A673 (cell line): ENCODE measurements at regions not wholly inside any gene's neighbourhood (a gene's known extent, or its start where the extent isn't known, plus 50 kb on each side); places are given as distances from the start of the nearest gene placed in this dataset.

ENCODE experiments used
- BruUV-seq: library from RNA; stranded (reverse); fragments of 400-500 nt; replicated peaks from 2 replicates; lab custom pipeline; 2021; lab: Mats Ljungman, UMichigan
- CTCF ChIA-PET: fragments of 300-600 bp; sonication (Branson Sonifier 250); formaldehyde crosslinking; loops from one replicate; lab custom pipeline; 2022; ENCODE audit warnings: antibody characterized with exemption; lab: Charles Lee
- POLR2A ChIA-PET: fragments of 300-600 bp; sonication (Branson Sonifier 250); formaldehyde crosslinking; loops from one replicate; lab custom pipeline; 2022; ENCODE audit warnings: antibody characterized with exemption; ENCODE audit not compliant: low non-redundant PET; lab: Charles Lee
- DNase-seq: peaks from one replicate; pipeline ENCODE4 v3.0.0-alpha.2; 2015; ENCODE audit warnings: low spot score
- H3K27ac ChIP-seq: fragments of 200-600 bp; sonication (generic); 2 replicates; pipeline ENCODE4 v1.5.1; 2016; ENCODE audit warnings: mixed run types, low read depth, mild to moderate bottlenecking, mixed read lengths, antibody characterized with exemption, low read length; ENCODE audit not compliant: poor library complexity, severe bottlenecking
- H3K27me3 ChIP-seq: fragments of 200-600 bp; sonication (generic); replicated peaks from 2 replicates; pipeline ENCODE4 v1.6.1; 2017; ENCODE audit warnings: mixed run types, low read depth, mild to moderate bottlenecking, mixed read lengths, antibody characterized with exemption, low read length; ENCODE audit not compliant: insufficient read depth, poor library complexity
- H3K36me3 ChIP-seq: fragments of 200-600 bp; sonication (generic); 2 replicates; pipeline ENCODE4 v1.6.1; 2016; ENCODE audit warnings: mixed run types, mild to moderate bottlenecking, mixed read lengths, antibody characterized with exemption, low read length; ENCODE audit not compliant: insufficient read depth, poor library complexity, severe bottlenecking
- H3K4me1 ChIP-seq: fragments of 200-600 bp; sonication (generic); 2 replicates; pipeline ENCODE4 v1.6.1; 2017; ENCODE audit warnings: mixed run types, mild to moderate bottlenecking, mixed read lengths, antibody characterized with exemption, low read length; ENCODE audit not compliant: insufficient read depth, poor library complexity, severe bottlenecking
- H3K4me3 ChIP-seq: fragments of 200-600 bp; sonication (generic); 2 replicates; pipeline ENCODE4 v1.5.1; 2016; ENCODE audit warnings: low read depth, mixed run types, mild to moderate bottlenecking, mixed read lengths, low read length; ENCODE audit not compliant: poor library complexity, severe bottlenecking
- H3K9me3 ChIP-seq: fragments of 200-600 bp; sonication (generic); 2 replicates; pipeline ENCODE4 v1.6.1; 2016; ENCODE audit warnings: mixed run types, low read depth, mild to moderate bottlenecking, mixed read lengths, antibody characterized with exemption, low read length; ENCODE audit not compliant: poor library complexity, severe bottlenecking
- EZH2 ChIP-seq: fragments of 200-600 bp; sonication (generic); IDR thresholded peaks from 2 replicates; pipeline ENCODE4 v1.6.1; 2017; ENCODE audit warnings: borderline replicate concordance, low read depth, mild to moderate bottlenecking, mixed read lengths, antibody characterized with exemption, low read length; ENCODE audit not compliant: poor library complexity, severe bottlenecking
- intact Hi-C: fragments of 100-400 bp; cut with micrococcal nuclease; formaldehyde crosslinking; loops from one replicate; pipeline ENCODE4 v1.10.0; 2022; ENCODE audit not compliant: unreplicated experiment
- TF ChIP-seq, protein P1 (sequence below): fragments of 300-800, 200-600 bp; sonication (generic); conservative IDR thresholded peaks from 2 replicates; pipeline ENCODE4 v1.5.1; 2017; ENCODE audit warnings: low read depth, mild to moderate bottlenecking, antibody characterized with exemption, low read length, moderate library complexity, mixed read lengths

GRCh38 chr20:22394583-22394982, 189.8 kb downstream of the FOXA2 start:
- POLR2A ChIA-PET: no interaction called here
- intact Hi-C loops: no loop called here
- Histone ChIP-seq H3K27me3 (peaks cover 12% of the 10 kb centered on the region), H3K27ac (no peak overlapping the region), H3K4me3 (no peak overlapping the region), H3K9me3 (no peaks in the 10 kb centered on the region), H3K4me1 (no peaks in the 10 kb centered on the region), H3K36me3 (no peaks in the 10 kb centered on the region)
- CTCF ChIA-PET: no interaction called here
- BruUV-seq: no TSS peak
- no peak for TF ChIP-seq EZH2
- TF ChIP-seq, protein P1, sequence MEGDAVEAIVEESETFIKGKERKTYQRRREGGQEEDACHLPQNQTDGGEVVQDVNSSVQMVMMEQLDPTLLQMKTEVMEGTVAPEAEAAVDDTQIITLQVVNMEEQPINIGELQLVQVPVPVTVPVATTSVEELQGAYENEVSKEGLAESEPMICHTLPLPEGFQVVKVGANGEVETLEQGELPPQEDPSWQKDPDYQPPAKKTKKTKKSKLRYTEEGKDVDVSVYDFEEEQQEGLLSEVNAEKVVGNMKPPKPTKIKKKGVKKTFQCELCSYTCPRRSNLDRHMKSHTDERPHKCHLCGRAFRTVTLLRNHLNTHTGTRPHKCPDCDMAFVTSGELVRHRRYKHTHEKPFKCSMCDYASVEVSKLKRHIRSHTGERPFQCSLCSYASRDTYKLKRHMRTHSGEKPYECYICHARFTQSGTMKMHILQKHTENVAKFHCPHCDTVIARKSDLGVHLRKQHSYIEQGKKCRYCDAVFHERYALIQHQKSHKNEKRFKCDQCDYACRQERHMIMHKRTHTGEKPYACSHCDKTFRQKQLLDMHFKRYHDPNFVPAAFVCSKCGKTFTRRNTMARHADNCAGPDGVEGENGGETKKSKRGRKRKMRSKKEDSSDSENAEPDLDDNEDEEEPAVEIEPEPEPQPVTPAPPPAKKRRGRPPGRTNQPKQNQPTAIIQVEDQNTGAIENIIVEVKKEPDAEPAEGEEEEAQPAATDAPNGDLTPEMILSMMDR: no peak
- DNase-seq: no peak

DNA sequence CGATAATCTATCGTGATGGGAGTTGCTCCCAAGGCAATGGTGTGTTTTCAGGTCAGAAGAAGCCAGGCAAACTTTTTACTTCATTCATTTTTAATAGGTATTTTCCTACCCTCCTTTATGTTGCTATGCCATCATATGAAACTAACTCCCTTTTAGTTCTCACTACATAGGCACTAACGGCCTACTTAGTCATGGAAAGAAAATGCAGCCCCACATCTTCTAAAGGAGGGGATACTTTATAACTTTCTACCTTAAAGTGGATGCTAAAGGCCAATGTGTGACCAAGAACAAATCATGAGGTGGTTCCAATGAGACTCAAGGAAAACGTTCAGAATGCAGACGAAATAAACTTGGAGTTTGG, 193.8 kb downstream of the FOXA2 start:
- no peak for DNase-seq
- Histone ChIP-seq H3K4me3 (no peak overlapping the region), H3K27me3 (peaks cover 33% of the 10 kb centered on the region), H3K9me3 (no peaks in the 10 kb centered on the region), H3K36me3 (no peaks in the 10 kb centered on the region), H3K27ac (no peak overlapping the region), H3K4me1 (no peaks in the 10 kb centered on the region)
- intact Hi-C loops: no loop called here
- no peak for TF ChIP-seq EZH2
- TF ChIP-seq, protein P1: no peak
- ChIA-PET CTCF (no interaction called here), POLR2A (no interaction called here)
- BruUV-seq: no TSS peak

DNA sequence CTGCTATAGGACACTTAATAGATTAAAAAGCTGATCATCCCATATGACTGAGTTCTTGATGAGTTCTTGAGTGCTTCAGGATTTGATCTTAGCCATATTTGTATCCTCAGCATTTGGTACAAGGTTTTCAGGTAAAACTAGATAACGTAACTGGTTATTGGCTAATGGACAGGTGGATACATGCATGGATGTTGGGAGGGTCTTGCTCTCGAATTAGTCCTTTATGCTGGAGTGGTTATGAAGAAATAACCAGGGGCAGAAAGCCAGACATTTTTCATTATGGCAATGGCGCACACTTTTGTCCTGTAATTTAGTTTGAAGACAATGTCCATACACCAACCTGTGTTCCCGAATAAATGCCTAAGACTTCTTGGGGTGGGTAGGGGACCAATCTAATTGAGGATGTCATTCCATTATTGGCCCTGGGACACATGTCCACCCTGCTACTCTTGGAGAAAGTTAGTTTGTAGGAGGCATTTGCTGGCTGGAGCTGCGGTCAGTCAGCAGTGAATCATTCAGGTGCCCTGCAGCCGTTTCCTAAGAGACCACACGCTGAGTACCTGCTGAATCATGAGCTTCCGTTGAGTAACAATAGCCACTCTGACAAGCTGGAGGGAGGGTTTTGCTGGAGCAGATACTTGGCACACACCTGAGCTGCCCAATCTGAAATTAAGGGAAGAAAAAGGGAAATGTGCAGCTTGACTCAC, 194.4 kb downstream of the FOXA2 start:
- no peaks in the 10 kb centered on the region for H3K9me3 ChIP-seq
- H3K27ac ChIP-seq: no peak overlapping the region
- intact Hi-C loops: no loop called here
- no peak overlapping the region for H3K4me3 ChIP-seq
- H3K36me3 ChIP-seq: no peaks in the 10 kb centered on the region
- ChIA-PET POLR2A (no interaction called here), CTCF (no interaction called here)
- DNase-seq: no peak
- peaks cover 31% of the 10 kb centered on the region for H3K27me3 ChIP-seq
- TF ChIP-seq, protein P1: no peak
- no peak for TF ChIP-seq EZH2
- BruUV-seq: no TSS peak
- no peaks in the 10 kb centered on the region for H3K4me1 ChIP-seq
